ENCODE measurements at regions not wholly inside any gene's neighbourhood (a gene's known extent, or its start where the extent isn't known, plus 50 kb on each side); places are given as distances from the start of the nearest gene placed in this dataset.
"Not testable (repeated sequence)": the region's sequence is repeated elsewhere in the genome, so short reads cannot be mapped to it uniquely, and the experiment has no call there.

GRCh38 chr12:34603382-34604035, 581.2 kb downstream of the ALG10 start:
- Mint-ChIP-seq H3K4me1 (ENCODE audit: low read depth in 2 of 2) (peaks cover 0 to 1% of the 10 kb centered on the region in 2 donors), H3K36me3 (ENCODE audit: insufficient read depth) (peaks cover 5% of the 10 kb centered on the region), H3K27me3 (no peaks in the 10 kb centered on the region), H3K27ac (no peak overlapping the region), H3K4me3 (no peak overlapping the region), H3K9me3 (peaks cover 36 to 77% of the 10 kb centered on the region in 2 donors)
- ATAC-seq (replicated peaks) (no peak), DNase-seq (no peak)

GRCh38 chr12:34604227-34604626, 581.9 kb downstream of the ALG10 start:
- no peak overlapping the region for H3K4me3 Mint-ChIP-seq
- ATAC-seq (replicated peaks) (no peak), DNase-seq (no peak)
- peaks cover 34 to 70% of the 10 kb centered on the region in 2 donors for H3K9me3 Mint-ChIP-seq
- H3K4me1 Mint-ChIP-seq (ENCODE audit: low read depth in 2 of 2) = peaks cover 0 to 1% of the 10 kb centered on the region in 2 donors
- no peak overlapping the region for H3K27ac Mint-ChIP-seq
- H3K27me3 Mint-ChIP-seq = no peaks in the 10 kb centered on the region
- peaks cover 5% of the 10 kb centered on the region for H3K36me3 Mint-ChIP-seq (ENCODE audit: insufficient read depth)

- ATAC-seq (replicated peaks) (no peak), DNase-seq (no peak)
- Mint-ChIP-seq H3K27ac (no peak overlapping the region), H3K4me1 (ENCODE audit: low read depth in 2 of 2) (peaks cover 0 to 1% of the 10 kb centered on the region in 2 donors), H3K9me3 (peaks cover 27 to 63% of the 10 kb centered on the region in 2 donors), H3K4me3 (no peak overlapping the region), H3K36me3 (ENCODE audit: insufficient read depth) (peaks cover 5% of the 10 kb centered on the region), H3K27me3 (no peaks in the 10 kb centered on the region)
Measured at GRCh38 chr12:34604631-34605509, 582.6 kb downstream of the ALG10 start.

DNA sequence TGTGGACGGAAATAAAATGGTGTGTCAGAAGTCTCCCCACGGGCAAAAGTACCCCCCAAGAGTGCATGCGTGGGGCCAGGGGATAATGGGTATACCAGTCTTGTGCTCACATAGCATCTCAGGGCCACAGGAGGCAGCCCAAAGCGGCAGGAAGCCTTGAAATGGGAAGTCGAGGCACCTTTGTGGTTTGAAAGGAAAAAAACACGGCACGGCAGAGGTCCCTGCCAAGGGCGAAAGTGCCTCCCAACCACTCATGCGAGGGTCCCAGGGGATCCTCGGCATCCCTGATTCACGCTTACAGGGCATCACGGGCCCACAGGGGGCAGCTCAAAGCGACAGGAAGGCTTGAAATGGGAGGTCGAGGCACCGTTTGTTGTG, 583.2 kb downstream of the ALG10 start:
- no peak overlapping the region for H3K4me3 Mint-ChIP-seq

DNA sequence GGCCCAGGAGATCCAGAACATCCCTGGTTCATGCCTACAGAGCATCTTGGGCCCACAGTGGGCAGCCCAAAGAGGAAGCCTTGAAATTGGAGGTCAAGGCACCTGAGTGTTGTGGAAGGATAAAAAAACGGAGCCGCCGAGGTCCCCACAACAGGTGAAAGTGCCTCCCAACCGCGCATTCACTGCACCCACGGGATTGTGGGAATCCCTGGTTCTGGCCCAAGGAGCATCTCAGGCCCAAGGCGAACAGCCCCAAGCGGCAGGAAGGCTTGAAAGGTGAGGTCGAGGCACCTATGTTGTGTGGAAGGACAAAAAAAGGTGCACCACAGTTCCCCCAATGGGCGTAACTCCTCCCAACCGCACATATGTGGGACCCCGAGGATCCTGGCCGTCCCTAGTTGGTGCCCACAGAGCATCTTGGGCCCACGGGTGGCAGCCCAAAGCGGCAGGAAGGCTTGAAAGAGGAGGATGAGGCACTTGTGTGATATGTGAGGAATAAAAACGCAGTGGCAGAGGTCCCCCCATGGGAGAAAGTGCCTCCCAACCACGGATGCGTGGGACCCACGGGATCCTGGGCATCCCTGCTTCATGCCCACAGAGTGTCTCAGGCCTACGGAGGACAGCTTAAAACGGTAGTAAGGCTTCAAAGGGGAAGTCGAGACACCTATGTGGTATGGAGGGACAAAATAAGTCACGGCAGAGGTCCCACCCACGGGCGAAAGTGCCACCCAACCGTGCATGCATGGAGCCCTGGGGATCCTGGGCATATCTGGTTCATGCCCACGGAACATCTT, 583.9 kb downstream of the ALG10 start:
- Mint-ChIP-seq H3K27ac (no peak overlapping the region), H3K4me1 (ENCODE audit: low read depth in 2 of 2) (no peaks in the 10 kb centered on the region), H3K27me3 (no peaks in the 10 kb centered on the region), H3K9me3 (peaks cover 24 to 55% of the 10 kb centered on the region in 2 donors), H3K4me3 (no peak overlapping the region), H3K36me3 (ENCODE audit: insufficient read depth) (peaks cover 2% of the 10 kb centered on the region)
- ATAC-seq (replicated peaks) (no peak), DNase-seq (no peak)

More for the DNA sequence above, 583.2 kb downstream of the ALG10 start:
- no peak overlapping the region for H3K27ac Mint-ChIP-seq
- DNase-seq = no peak
- peaks cover 27 to 57% of the 10 kb centered on the region in 2 donors for H3K9me3 Mint-ChIP-seq
- H3K27me3 Mint-ChIP-seq = no peaks in the 10 kb centered on the region
- peaks cover 0 to 1% of the 10 kb centered on the region in 2 donors for H3K4me1 Mint-ChIP-seq (ENCODE audit: low read depth in 2 of 2)
- H3K36me3 Mint-ChIP-seq (ENCODE audit: insufficient read depth) = peaks cover 5% of the 10 kb centered on the region
- ATAC-seq (replicated peaks) = no peak

- no peaks in the 10 kb centered on the region for H3K27me3 Mint-ChIP-seq
- H3K27ac Mint-ChIP-seq = no peak overlapping the region
- DNase-seq (no peak), ATAC-seq (replicated peaks) (no peak)
- no peaks in the 10 kb centered on the region for H3K36me3 Mint-ChIP-seq (ENCODE audit: insufficient read depth)
- peaks cover 22 to 55% of the 10 kb centered on the region in 2 donors for H3K9me3 Mint-ChIP-seq
- no peaks in the 10 kb centered on the region for H3K4me1 Mint-ChIP-seq (ENCODE audit: low read depth in 2 of 2)
- no peak overlapping the region for H3K4me3 Mint-ChIP-seq
Measured at GRCh38 chr12:34606749-34607519, 584.6 kb downstream of the ALG10 start.

- Mint-ChIP-seq H3K9me3 (peaks cover 18 to 55% of the 10 kb centered on the region in 2 donors), H3K27ac (no peak overlapping the region), H3K4me1 (ENCODE audit: low read depth in 2 of 2) (no peaks in the 10 kb centered on the region), H3K4me3 (no peak overlapping the region), H3K36me3 (ENCODE audit: insufficient read depth) (no peaks in the 10 kb centered on the region), H3K27me3 (no peaks in the 10 kb centered on the region)
- no peak for ATAC-seq (replicated peaks)
- no peak for DNase-seq
Measured at GRCh38 chr12:34607520-34608195, 585.4 kb downstream of the ALG10 start.

DNA sequence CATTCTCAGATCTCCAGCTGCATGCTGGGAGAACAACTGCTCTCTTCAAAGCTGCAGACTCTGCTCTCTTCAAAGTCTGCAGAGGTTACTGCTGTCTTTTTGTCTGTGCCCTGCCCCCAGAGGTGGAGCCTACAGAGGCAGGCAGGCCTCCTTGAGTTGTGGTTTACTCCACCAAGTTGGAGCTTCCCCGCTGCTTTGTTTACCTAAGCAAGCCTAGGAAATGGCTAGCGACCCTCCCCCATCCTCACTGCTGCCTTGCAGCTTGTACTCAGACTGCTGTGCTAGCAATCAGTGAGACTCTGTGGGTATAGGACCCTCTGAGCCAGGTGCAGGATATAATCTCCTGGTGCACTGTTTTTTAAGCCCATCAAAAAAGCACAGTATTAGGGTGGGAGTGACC, 591.7 kb downstream of the ALG10 start:
- not testable (repeated sequence) for ATAC-seq (replicated peaks)

DNA sequence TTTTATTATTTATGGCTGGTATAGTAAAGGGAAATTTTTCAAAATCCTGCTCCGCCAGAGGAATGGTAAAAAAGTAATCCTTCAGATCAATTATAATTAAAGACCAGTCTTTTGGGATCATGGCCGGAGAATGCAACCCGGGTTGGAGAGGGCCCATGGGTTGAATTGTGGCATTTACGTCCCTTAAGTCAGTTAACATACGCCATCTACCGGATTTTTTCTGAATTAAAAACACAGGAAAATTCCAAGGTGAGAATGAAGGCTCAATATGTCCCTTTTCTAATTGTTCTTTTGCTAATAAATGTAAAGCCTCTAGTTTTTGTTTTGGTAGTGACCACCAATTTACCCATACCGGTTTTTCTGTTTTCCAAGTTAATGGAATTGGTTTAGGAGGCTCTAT, 602.8 kb downstream of the ALG10 start:
- Mint-ChIP-seq H3K4me1 (ENCODE audit: low read depth in 2 of 2) (no peaks in the 10 kb centered on the region), H3K27ac (no peak overlapping the region), H3K27me3 (no peaks in the 10 kb centered on the region), H3K36me3 (ENCODE audit: insufficient read depth) (no peaks in the 10 kb centered on the region), H3K9me3 (peaks cover 9 to 15% of the 10 kb centered on the region in 2 donors), H3K4me3 (no peak overlapping the region)
- DNase-seq (no peak), ATAC-seq (replicated peaks) (no peak)

More for the DNA sequence above, 591.7 kb downstream of the ALG10 start:
- DNase-seq; H3K27ac Mint-ChIP-seq; H3K4me1 Mint-ChIP-seq (ENCODE audit: low read depth in 2 of 2); H3K4me3 Mint-ChIP-seq; H3K27me3 Mint-ChIP-seq; H3K36me3 Mint-ChIP-seq (ENCODE audit: insufficient read depth): not testable (repeated sequence)
- peaks cover 10 to 37% of the 10 kb centered on the region in 2 donors for H3K9me3 Mint-ChIP-seq

- Mint-ChIP-seq H3K9me3 (peaks cover 10 to 16% of the 10 kb centered on the region in 2 donors), H3K27ac (no peak overlapping the region), H3K4me3 (no peak overlapping the region), H3K4me1 (ENCODE audit: low read depth in 2 of 2) (no peaks in the 10 kb centered on the region), H3K36me3 (ENCODE audit: insufficient read depth) (no peaks in the 10 kb centered on the region), H3K27me3 (no peaks in the 10 kb centered on the region)
- ATAC-seq (replicated peaks) = no peak
- no peak for DNase-seq
Measured at GRCh38 chr12:34626363-34627157, 604.3 kb downstream of the ALG10 start.
